VCaP (cell line): ENCODE measurements at regions not wholly inside any gene's neighbourhood (a gene's known extent, or its start where the extent isn't known, plus 50 kb on each side); places are given as distances from the start of the nearest gene placed in this dataset.

ENCODE experiments used
- H3K27ac ChIP-seq: fragments of 450-650 bp; 2 replicates; pipeline ENCODE4 v1.5.1; 2017
- CTCF ChIP-seq: fragments of 450-650 bp; conservative IDR thresholded peaks from 2 replicates; pipeline ENCODE4 v1.5.1; 2017; ENCODE audit warnings: mild to moderate bottlenecking, moderate library complexity

GRCh38 chr17:79455636-79456035, 155.2 kb downstream of the RBFOX3 start:
- no peak overlapping the region for H3K27ac ChIP-seq
- TF ChIP-seq CTCF = no peak

- TF ChIP-seq CTCF = no peak
- no peak overlapping the region for H3K27ac ChIP-seq
Observed at GRCh38 chr17:79454826-79455225, 156.0 kb downstream of the RBFOX3 start.

GRCh38 chr17:79453481-79453880, 157.4 kb downstream of the RBFOX3 start:
- no peak for TF ChIP-seq CTCF
- H3K27ac ChIP-seq = no peak overlapping the region

GRCh38 chr17:79452706-79453105, 158.1 kb downstream of the RBFOX3 start:
- TF ChIP-seq CTCF = no peak
- no peak overlapping the region for H3K27ac ChIP-seq

GRCh38 chr17:79451167-79451566, 159.7 kb downstream of the RBFOX3 start:
- no peak for TF ChIP-seq CTCF
- no peak overlapping the region for H3K27ac ChIP-seq

- no peak overlapping the region for H3K27ac ChIP-seq
- no peak for TF ChIP-seq CTCF
Observed at GRCh38 chr17:79446399-79447009, 164.3 kb downstream of the RBFOX3 start.

- H3K27ac ChIP-seq = no peak overlapping the region
- no peak for TF ChIP-seq CTCF
Observed at GRCh38 chr17:79444198-79444597, 166.7 kb downstream of the RBFOX3 start.
